ENCODE measurements at regions not wholly inside any gene's neighbourhood (a gene's known extent, or its start where the extent isn't known, plus 50 kb on each side); places are given as distances from the start of the nearest gene placed in this dataset.

DNA sequence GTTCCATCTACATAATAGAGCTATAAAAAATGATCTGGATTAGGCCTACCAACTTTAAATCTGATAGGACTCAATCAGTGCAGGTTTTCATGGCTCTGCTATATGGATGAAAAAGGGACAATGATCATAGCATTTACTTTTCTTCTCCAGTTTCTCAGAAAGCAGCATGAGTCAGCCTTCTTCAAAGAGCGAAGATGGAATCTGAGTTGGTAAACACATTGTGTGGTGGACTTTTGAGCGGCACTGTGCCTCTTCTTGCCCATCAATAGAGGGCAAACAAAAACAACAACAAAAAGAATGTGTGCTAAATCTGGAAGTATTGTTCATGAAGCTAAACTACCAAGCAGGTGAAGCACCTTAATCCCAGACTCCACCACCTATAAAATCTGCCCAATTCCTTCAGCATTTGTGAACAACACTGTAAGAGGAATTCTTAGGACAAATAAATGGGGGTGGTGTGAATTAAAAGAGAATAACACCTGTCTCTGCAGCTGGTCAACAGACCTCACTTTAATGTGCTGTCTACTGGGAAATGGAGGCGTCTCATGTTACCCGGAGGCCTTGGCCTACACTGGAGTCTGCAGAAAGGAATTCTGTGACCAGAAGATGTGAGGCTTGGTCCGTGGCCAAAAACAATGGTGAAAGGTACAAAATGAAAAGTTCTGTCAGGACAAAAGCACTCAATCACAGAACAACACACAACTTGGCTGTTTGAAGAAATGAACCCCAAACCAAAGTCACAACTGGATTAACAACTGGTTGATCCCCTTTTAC lies 609.0 kb downstream of the IRS1 start:
- TF ChIP-seq CTCF (conservative IDR thresholded peaks at IDR 0.05) (no peak), ZFX (IDR thresholded peaks at IDR 0.05) (no peak)
